Bronchial epithelial cell (primary cell): ENCODE measurements at regions not wholly inside any gene's neighbourhood (a gene's known extent, or its start where the extent isn't known, plus 50 kb on each side); places are given as distances from the start of the nearest gene placed in this dataset.

Experiments
- DNase-seq: peaks from one replicate; pipeline ENCODE4 v3.0.0-alpha.2; 2010; ENCODE audit warnings: low read depth
- FAIRE-seq: peaks from 2 replicates; lab custom pipeline; 2011; peaks lifted over from hg19 to GRCh38; lab: Jason Lieb, UNC
- H3K27me3 ChIP-seq: 2 replicates; pipeline ENCODE4 v1.5.1; 2011; ENCODE audit warnings: low read length; ENCODE audit not compliant: control insufficient read depth, insufficient read depth
- H3K36me3 ChIP-seq: 2 replicates; pipeline ENCODE4 v1.5.1; 2011; ENCODE audit warnings: low read length; ENCODE audit not compliant: control insufficient read depth, insufficient read depth
- H3K4me3 ChIP-seq: 2 replicates; pipeline ENCODE4 v1.5.1; 2011; ENCODE audit warnings: mild to moderate bottlenecking, low read depth, low read length, control low read depth
- CTCF ChIP-seq: IDR thresholded peaks from 2 replicates; pipeline ENCODE4 v1.5.1; 2011; ENCODE audit warnings: mild to moderate bottlenecking, moderate library complexity, low read length, control low read depth, inconsistent platforms; ENCODE audit not compliant: insufficient read depth, severe bottlenecking

GRCh38 chr7:52777051-52777822, 258.2 kb upstream of the POM121L12 start:
- H3K36me3 ChIP-seq: no peaks in the 10 kb centered on the region
- DNase-seq: no peak
- no peaks in the 10 kb centered on the region for H3K27me3 ChIP-seq
- no peak for FAIRE-seq
- no peak for TF ChIP-seq CTCF
- no peak overlapping the region for H3K4me3 ChIP-seq

- no peak for FAIRE-seq
- no peaks in the 10 kb centered on the region for H3K36me3 ChIP-seq
- no peaks in the 10 kb centered on the region for H3K27me3 ChIP-seq
- no peak for DNase-seq
- no peak overlapping the region for H3K4me3 ChIP-seq
- TF ChIP-seq CTCF: no peak
Measured at GRCh38 chr7:52775876-52776275, 259.6 kb upstream of the POM121L12 start.

- Histone ChIP-seq H3K4me3 (no peak overlapping the region), H3K36me3 (no peaks in the 10 kb centered on the region), H3K27me3 (no peaks in the 10 kb centered on the region)
- no peak for DNase-seq
- FAIRE-seq: peak; percentile 88
- no peak for TF ChIP-seq CTCF
Measured at GRCh38 chr7:52771177-52771576, 264.3 kb upstream of the POM121L12 start.

- DNase-seq (peak; percentile 76), FAIRE-seq (no peak)
- H3K4me3 ChIP-seq: no peak overlapping the region
- no peaks in the 10 kb centered on the region for H3K36me3 ChIP-seq
- H3K27me3 ChIP-seq: no peaks in the 10 kb centered on the region
- peak; percentile 4 for TF ChIP-seq CTCF
Measured at GRCh38 chr7:52764492-52765169, 270.8 kb upstream of the POM121L12 start.

GRCh38 chr7:52758356-52758755, 277.1 kb upstream of the POM121L12 start:
- no peaks in the 10 kb centered on the region for H3K36me3 ChIP-seq
- no peak overlapping the region for H3K4me3 ChIP-seq
- no peak for TF ChIP-seq CTCF
- FAIRE-seq: no peak
- H3K27me3 ChIP-seq: no peaks in the 10 kb centered on the region
- no peak for DNase-seq

- no peak for TF ChIP-seq CTCF
- FAIRE-seq: no peak
Measured at GRCh38 chr7:52753855-52754254, 281.6 kb upstream of the POM121L12 start.

More at GRCh38 chr7:52753855-52754254, 281.6 kb upstream of the POM121L12 start:
- DNase-seq: no peak
- H3K27me3 ChIP-seq: no peaks in the 10 kb centered on the region
- no peaks in the 10 kb centered on the region for H3K36me3 ChIP-seq
- H3K4me3 ChIP-seq: no peak overlapping the region
